Kidney epithelial cell (primary cell): ENCODE measurements at regions not wholly inside any gene's neighbourhood (a gene's known extent, or its start where the extent isn't known, plus 50 kb on each side); places are given as distances from the start of the nearest gene placed in this dataset.

Experiments used
- DNase-seq: peaks from one replicate; pipeline ENCODE4 v3.0.0-alpha.2; 2010; ENCODE audit warnings: low read depth
- H3K27me3 ChIP-seq: 2 replicates; pipeline ENCODE4 v1.6.0; 2011; ENCODE audit warnings: low read length; ENCODE audit not compliant: control insufficient read depth, insufficient read depth
- H3K36me3 ChIP-seq: 2 replicates; pipeline ENCODE4 v1.5.1; 2011; ENCODE audit warnings: low read length; ENCODE audit not compliant: control insufficient read depth, insufficient read depth
- H3K4me3 ChIP-seq: 2 replicates; pipeline ENCODE4 v1.5.1; 2011; ENCODE audit warnings: low read depth, mild to moderate bottlenecking, control low read depth, low read length
- TF ChIP-seq, protein P1 (sequence below): IDR thresholded peaks from 2 replicates; pipeline ENCODE4 v1.5.1; 2011; ENCODE audit warnings: mild to moderate bottlenecking, moderate library complexity, low read length, control low read depth, inconsistent platforms; ENCODE audit not compliant: insufficient read depth, poor library complexity, severe bottlenecking

DNA sequence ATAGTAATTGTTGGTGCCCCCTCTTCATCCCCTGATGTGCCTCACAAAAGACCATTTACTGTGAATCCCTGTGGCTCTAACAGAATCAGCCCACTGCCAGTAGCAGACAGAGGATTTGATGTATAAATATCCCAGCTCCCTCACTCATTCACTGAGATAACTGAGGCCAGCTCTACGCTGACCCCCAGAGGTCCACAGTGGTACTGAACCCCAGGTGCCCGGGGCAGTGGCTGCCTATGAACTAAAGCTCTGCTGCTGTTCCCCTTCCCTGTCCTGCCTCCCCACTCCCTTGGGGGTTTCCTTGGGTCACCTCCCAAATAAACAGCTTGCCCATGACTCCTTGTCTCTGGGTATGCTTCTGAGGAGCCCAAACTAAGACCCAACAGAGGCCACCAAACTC, 295.8 kb downstream of the FOXL1 start:
- no peak for DNase-seq
- TF ChIP-seq, protein P1, sequence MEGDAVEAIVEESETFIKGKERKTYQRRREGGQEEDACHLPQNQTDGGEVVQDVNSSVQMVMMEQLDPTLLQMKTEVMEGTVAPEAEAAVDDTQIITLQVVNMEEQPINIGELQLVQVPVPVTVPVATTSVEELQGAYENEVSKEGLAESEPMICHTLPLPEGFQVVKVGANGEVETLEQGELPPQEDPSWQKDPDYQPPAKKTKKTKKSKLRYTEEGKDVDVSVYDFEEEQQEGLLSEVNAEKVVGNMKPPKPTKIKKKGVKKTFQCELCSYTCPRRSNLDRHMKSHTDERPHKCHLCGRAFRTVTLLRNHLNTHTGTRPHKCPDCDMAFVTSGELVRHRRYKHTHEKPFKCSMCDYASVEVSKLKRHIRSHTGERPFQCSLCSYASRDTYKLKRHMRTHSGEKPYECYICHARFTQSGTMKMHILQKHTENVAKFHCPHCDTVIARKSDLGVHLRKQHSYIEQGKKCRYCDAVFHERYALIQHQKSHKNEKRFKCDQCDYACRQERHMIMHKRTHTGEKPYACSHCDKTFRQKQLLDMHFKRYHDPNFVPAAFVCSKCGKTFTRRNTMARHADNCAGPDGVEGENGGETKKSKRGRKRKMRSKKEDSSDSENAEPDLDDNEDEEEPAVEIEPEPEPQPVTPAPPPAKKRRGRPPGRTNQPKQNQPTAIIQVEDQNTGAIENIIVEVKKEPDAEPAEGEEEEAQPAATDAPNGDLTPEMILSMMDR, result peak; percentile 48
- Histone ChIP-seq H3K27me3 (peaks cover 12% of the 10 kb centered on the region), H3K36me3 (no peaks in the 10 kb centered on the region), H3K4me3 (no peak overlapping the region)

DNA sequence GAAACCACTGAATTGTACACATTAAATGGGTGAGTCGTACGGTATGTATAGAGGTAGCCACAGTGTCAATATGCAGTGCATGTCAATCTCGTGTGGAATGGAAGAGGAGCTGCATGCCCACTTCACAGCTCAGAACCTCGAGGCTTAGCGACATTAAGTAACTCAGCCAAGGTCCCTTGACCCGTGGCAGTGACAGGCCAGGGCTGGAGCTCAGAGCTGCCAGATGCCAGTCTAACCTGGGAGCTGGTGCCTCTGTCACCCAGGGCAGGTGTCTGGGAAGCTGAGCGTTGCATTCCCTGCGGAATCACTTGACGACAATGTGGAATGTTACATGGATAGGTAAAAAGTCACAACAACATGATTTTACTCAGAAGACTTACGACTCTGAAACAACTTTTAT, 298.1 kb downstream of the FOXL1 start:
- no peak for DNase-seq

DNA sequence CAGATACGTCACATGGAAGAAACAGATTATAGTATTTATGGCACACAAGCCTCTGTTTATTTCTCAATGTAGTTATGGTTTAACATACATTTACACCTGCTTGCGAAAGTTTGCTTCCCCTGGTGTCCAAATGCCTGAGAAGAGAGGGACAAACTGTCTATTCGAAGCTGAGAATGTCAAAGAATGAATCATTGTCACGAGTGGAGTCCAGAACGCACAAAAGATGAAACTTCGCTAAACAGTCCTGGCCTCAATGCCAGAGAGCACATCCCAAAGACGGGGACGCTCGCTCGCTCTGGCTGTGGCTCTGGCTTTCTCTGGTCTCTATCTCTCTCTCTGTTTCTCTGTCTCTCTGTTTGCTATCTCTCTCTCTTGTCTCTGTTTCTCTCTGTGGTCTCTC, 298.8 kb downstream of the FOXL1 start:
- Histone ChIP-seq H3K36me3 (no peaks in the 10 kb centered on the region), H3K4me3 (no peak overlapping the region), H3K27me3 (peaks cover 12% of the 10 kb centered on the region)
- TF ChIP-seq, protein P1, result no peak
- no peak for DNase-seq

More for the DNA sequence above, 298.1 kb downstream of the FOXL1 start:
- Histone ChIP-seq H3K27me3 (peaks cover 12% of the 10 kb centered on the region), H3K4me3 (no peak overlapping the region), H3K36me3 (no peaks in the 10 kb centered on the region)
- TF ChIP-seq, protein P1, result no peak

DNA sequence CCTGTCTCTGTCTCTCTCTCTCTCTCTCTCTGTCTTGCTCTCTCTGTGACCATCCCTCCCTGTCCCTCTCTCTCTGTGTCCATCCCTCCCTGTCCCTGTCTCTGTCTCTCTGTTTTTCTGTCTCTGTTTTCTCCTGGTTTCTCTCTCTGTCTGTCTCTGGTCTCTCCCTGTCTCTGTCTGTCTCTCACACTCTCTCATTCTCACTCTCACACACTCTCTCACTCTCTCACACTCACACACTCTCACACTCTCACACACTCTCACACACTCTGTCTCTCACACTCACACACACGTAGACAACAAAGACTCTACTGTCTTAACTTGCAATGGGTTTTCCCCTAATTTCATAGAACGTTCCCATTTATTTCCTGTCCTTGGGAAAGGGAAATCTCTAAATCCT, 299.5 kb downstream of the FOXL1 start:
- Histone ChIP-seq H3K27me3 (peaks cover 12% of the 10 kb centered on the region), H3K36me3 (no peaks in the 10 kb centered on the region), H3K4me3 (no peak overlapping the region)
- no peak for DNase-seq
- TF ChIP-seq, protein P1, result no peak

DNA sequence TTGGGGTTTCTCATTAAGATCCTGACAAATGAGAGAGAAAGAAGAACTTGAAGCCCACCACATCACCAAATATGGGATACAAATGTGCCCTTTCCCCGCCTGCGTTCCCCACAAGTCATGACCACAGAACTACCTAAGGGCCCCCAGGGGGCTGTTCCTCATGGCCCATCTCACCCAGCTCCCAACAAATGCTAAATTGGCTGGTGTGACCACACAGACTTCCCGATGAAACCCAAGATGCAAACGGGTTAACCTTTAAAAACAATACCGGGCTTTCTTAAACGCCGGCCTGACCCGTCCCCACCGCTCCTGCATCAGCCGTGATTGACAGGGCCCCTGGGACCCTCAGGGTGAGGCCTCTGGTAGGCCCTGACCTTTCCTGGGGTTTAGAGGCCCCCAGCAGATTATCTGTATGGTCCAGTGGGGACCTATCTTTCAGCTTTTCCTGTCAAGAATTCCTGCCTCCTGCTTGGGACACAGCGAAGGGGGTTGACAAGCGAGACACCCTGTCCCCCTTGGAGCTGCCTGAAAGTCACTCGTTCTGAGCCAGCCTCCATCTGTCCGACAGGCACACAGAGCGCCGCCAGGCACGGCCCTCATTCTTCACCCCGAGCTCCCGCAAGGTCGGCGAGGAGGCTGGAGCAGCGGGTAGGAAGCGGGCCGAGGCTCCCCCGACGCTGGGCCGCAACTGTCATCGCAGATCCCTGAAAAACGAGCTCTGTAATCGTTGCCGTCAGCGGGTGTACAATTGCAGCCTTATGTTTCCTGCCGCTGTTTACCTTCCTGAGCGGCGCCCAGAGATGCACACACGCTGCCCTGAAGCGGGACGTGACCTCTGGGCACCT, 300.1 kb downstream of the FOXL1 start:
- TF ChIP-seq, protein P1, result no peak
- H3K4me3 ChIP-seq, result no peak overlapping the region
- DNase-seq, result no peak
- H3K27me3 ChIP-seq, result peaks cover 12% of the 10 kb centered on the region
- no peaks in the 10 kb centered on the region for H3K36me3 ChIP-seq

DNA sequence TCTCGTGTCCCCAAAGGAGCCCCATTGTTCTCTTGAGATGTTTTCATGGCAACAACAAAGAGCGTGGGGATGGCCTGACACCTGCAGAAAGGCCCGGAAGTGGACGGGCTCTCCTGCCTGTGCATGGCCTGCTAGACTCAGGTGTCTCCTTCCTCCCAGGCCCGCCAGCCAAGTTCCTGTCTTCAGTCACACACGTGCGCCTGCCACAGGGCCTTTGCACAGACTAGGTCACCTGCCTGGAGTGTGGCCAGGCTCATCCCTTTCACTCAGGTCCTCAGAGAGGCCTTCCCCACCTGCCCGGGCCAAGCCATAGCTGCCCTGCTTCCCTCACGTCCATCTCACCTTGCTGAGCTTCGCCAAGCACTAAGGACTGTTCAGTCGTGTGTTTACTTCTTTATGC, 300.9 kb downstream of the FOXL1 start:
- no peak overlapping the region for H3K4me3 ChIP-seq
- DNase-seq, result no peak
- TF ChIP-seq, protein P1, result no peak
- no peaks in the 10 kb centered on the region for H3K36me3 ChIP-seq
- peaks cover 12% of the 10 kb centered on the region for H3K27me3 ChIP-seq
